HCT116 (cell line): ENCODE measurements at regions not wholly inside any gene's neighbourhood (a gene's known extent, or its start where the extent isn't known, plus 50 kb on each side); places are given as distances from the start of the nearest gene placed in this dataset.

Source experiments
- ATAC-seq: fragments of 200-7000 bp; cut with Tn5 transposase; 2 replicates; pipeline ENCODE4 v1.9.1; 2020; ENCODE audit warnings: mild to moderate bottlenecking, moderate library complexity
- BruUV-seq: library from RNA; stranded (reverse); fragments of 400-500 nt; replicated peaks from 2 replicates; lab custom pipeline; 2021; lab: Mats Ljungman, UMichigan
- CTCF ChIA-PET: fragments of 300-600 bp; sonication (Branson Sonifier 250); formaldehyde crosslinking; loops from one replicate; lab custom pipeline; 2021; ENCODE audit warnings: antibody characterized with exemption; lab: Charles Lee
- POLR2A ChIA-PET: fragments of 300-600, 350-600 bp; sonication (Branson Sonifier 250); formaldehyde crosslinking; loops from one replicate; lab custom pipeline; 2021; ENCODE audit warnings: antibody characterized with exemption; lab: Charles Lee
- RAD21 ChIA-PET, 2 experiments: fragments of 300-600 bp; sonication (Branson Sonifier 250); formaldehyde crosslinking; loops; one replicate each; lab custom pipeline; 2023; ENCODE audit warnings: low total read pairs in 2 of 2; ENCODE audit not compliant: uncharacterized antibody in 2 of 2, unreplicated experiment in 2 of 2, low non-redundant PET in 1 of 2; lab: Charles Lee
- DNase-seq: peaks from one replicate; pipeline ENCODE4 v3.0.0-alpha.2; 2010; ENCODE audit warnings: low read depth, low spot score
- H2AFZ ChIP-seq: fragments of 200-600 bp; shearing (Covaris generic), sonication (generic); 2 replicates; pipeline ENCODE4 v1.6.1; 2017; ENCODE audit warnings: low read depth, mixed run types, mixed read lengths, antibody characterized with exemption, low read length; ENCODE audit not compliant: poor library complexity, severe bottlenecking
- H3K27ac ChIP-seq: 2 replicates; pipeline ENCODE4 v1.5.1; 2012; ENCODE audit warnings: low read depth, low read length
- H3K27me3 ChIP-seq: fragments of 200-600 bp; sonication (generic); 2 replicates; pipeline ENCODE4 v1.6.1; 2016; ENCODE audit warnings: mixed run types, low read length, mixed read lengths; ENCODE audit not compliant: insufficient read depth
- H3K36me3 ChIP-seq, 2 experiments: fragments of 200-500 bp in 1 of 2; fragments of 200-600 bp in 1 of 2; sonication (Bioruptor generic) in 1 of 2; sonication (generic) in 1 of 2; 2 replicates each; pipeline versions ENCODE4 v1.5.1 to v1.6.1; 2014 to 2016; ENCODE audit warnings: low read length in 2 of 2, inconsistent platforms in 1 of 2, mixed read lengths in 1 of 2, mixed run types in 1 of 2; ENCODE audit not compliant: insufficient read depth in 2 of 2, control insufficient read depth in 1 of 2
- H3K4me1 ChIP-seq, 2 experiments: fragments of 200-600 bp in 1 of 2; sonication (generic) in 1 of 2; 2 replicates each; pipeline versions ENCODE4 v1.5.1 to v1.6.1; 2012 to 2017; ENCODE audit warnings: low read length in 2 of 2, inconsistent platforms in 1 of 2, mild to moderate bottlenecking in 1 of 2, mixed read lengths in 1 of 2, mixed run types in 1 of 2, moderate library complexity in 1 of 2; ENCODE audit not compliant: insufficient read depth in 2 of 2, control insufficient read depth in 1 of 2
- H3K4me2 ChIP-seq: fragments of 200-600 bp; sonication (generic); 2 replicates; pipeline ENCODE4 v1.6.1; 2017; ENCODE audit warnings: mixed run types, low read length, mixed read lengths
- H3K4me3 ChIP-seq, 2 experiments: fragments of 200-600 bp in 1 of 2; sonication (generic) in 1 of 2; replicated peaks in 1 of 2; 2 replicates each; pipeline ENCODE4 v1.5.1; 2011 to 2016; ENCODE audit warnings: low read length in 2 of 2, control low read depth in 1 of 2, low read depth in 1 of 2, mild to moderate bottlenecking in 1 of 2, mixed read lengths in 1 of 2, mixed run types in 1 of 2
- H3K79me2 ChIP-seq: fragments of 200-600 bp; sonication (generic); 2 replicates; pipeline ENCODE4 v1.6.1; 2017; ENCODE audit warnings: mild to moderate bottlenecking, mixed run types, low read length, moderate library complexity, mixed read lengths; ENCODE audit not compliant: insufficient read depth
- H3K9ac ChIP-seq: fragments of 200-600 bp; sonication (generic); 2 replicates; pipeline ENCODE4 v1.6.1; 2016; ENCODE audit warnings: low read length, mixed read lengths
- H3K9me2 ChIP-seq: fragments of 200-600 bp; sonication (generic), shearing (Covaris generic); 2 replicates; pipeline ENCODE4 v1.6.1; 2017; ENCODE audit warnings: mixed run types, mild to moderate bottlenecking, moderate library complexity; ENCODE audit not compliant: insufficient read depth
- H3K9me3 ChIP-seq, 2 experiments: fragments of 200-500 bp in 1 of 2; fragments of 200-600 bp in 1 of 2; sonication (Bioruptor generic) in 1 of 2; sonication (generic) in 1 of 2; 2 replicates each; pipeline ENCODE4 v1.6.1; 2014 to 2017; ENCODE audit warnings: low read length in 2 of 2, mixed read lengths in 2 of 2, inconsistent platforms in 1 of 2, low read depth in 1 of 2, mild to moderate bottlenecking in 1 of 2, mixed run types in 1 of 2, moderate library complexity in 1 of 2; ENCODE audit not compliant: control insufficient read depth in 1 of 2, insufficient read depth in 1 of 2
- H4K20me1 ChIP-seq: fragments of 200-600 bp; sonication (generic), shearing (Covaris generic); 2 replicates; pipeline ENCODE4 v1.6.1; 2017; ENCODE audit warnings: mixed run types, mild to moderate bottlenecking, moderate library complexity; ENCODE audit not compliant: insufficient read depth
- CBX3 ChIP-seq: IDR thresholded peaks from 2 replicates; pipeline ENCODE4 v1.6.1; 2012; ENCODE audit warnings: low read depth
- EGR1 ChIP-seq: IDR thresholded peaks from 2 replicates; pipeline ENCODE4 v1.6.1; 2012; ENCODE audit warnings: low read depth
- EZH2 ChIP-seq: fragments of 200-600 bp; sonication (generic); IDR thresholded peaks from 2 replicates; pipeline ENCODE4 v1.6.1; 2017; ENCODE audit warnings: antibody characterized with exemption, mixed run types
- EZH2phosphoT487 ChIP-seq: fragments of 200-600 bp; IDR thresholded peaks from 2 replicates; pipeline ENCODE4 v1.6.1; 2018; ENCODE audit warnings: antibody characterized with exemption, borderline replicate concordance
- FOSL1 ChIP-seq: IDR thresholded peaks from 2 replicates; pipeline ENCODE4 v1.6.1; 2012; ENCODE audit warnings: low read depth
- POLR2AphosphoS5 ChIP-seq: IDR thresholded peaks from 2 replicates; pipeline ENCODE4 v1.6.1; 2011; ENCODE audit warnings: mild to moderate bottlenecking, low read depth, low read length, moderate library complexity
- SP1 ChIP-seq: IDR thresholded peaks from 2 replicates; pipeline ENCODE4 v1.6.1; 2012; ENCODE audit warnings: low read depth
- SRF ChIP-seq: IDR thresholded peaks from 2 replicates; pipeline ENCODE4 v1.6.1; 2012; ENCODE audit warnings: low read depth
- TCF7L2 ChIP-seq: IDR thresholded peaks from 2 replicates; pipeline ENCODE4 v1.7.0; 2011; ENCODE audit warnings: borderline replicate concordance, inconsistent platforms; ENCODE audit not compliant: insufficient read depth, insufficient read length; ENCODE audit errors: extremely low read depth
- ZNF274 ChIP-seq: fragments of 200-500 bp; sonication (Bioruptor generic); IDR thresholded peaks from 2 replicates; pipeline ENCODE4 v1.6.1; 2014; ENCODE audit warnings: mild to moderate bottlenecking, low read depth, low read length, inconsistent platforms
- intact Hi-C: fragments of 100-400 bp; cut with micrococcal nuclease; formaldehyde crosslinking; loops from 2 replicates; pipeline ENCODE4 v1.10.0; 2022
- TF ChIP-seq, protein P1 (sequence below): IDR thresholded peaks from 2 replicates; pipeline ENCODE4 v1.6.1; 2012
- TF ChIP-seq, protein P2 (sequence below), 3 experiments: fragments of 200-600 bp in 1 of 3; sonication (generic) in 1 of 3; IDR thresholded peaks in 2 of 3; conservative IDR thresholded peaks in 1 of 3; 2 replicates each; pipeline ENCODE4 v1.5.1; 2012 to 2017; ENCODE audit warnings: low read depth in 2 of 3, low read length in 2 of 3, antibody characterized with exemption in 1 of 3, borderline replicate concordance in 1 of 3, control low read depth in 1 of 3, mild to moderate bottlenecking in 1 of 3, mixed read lengths in 1 of 3, mixed run types in 1 of 3, moderate library complexity in 1 of 3; ENCODE audit not compliant: insufficient read depth in 1 of 3
- TF ChIP-seq, protein P3 (sequence below): IDR thresholded peaks from 2 replicates; pipeline ENCODE4 v1.6.1; 2012; ENCODE audit warnings: low read depth

DNA sequence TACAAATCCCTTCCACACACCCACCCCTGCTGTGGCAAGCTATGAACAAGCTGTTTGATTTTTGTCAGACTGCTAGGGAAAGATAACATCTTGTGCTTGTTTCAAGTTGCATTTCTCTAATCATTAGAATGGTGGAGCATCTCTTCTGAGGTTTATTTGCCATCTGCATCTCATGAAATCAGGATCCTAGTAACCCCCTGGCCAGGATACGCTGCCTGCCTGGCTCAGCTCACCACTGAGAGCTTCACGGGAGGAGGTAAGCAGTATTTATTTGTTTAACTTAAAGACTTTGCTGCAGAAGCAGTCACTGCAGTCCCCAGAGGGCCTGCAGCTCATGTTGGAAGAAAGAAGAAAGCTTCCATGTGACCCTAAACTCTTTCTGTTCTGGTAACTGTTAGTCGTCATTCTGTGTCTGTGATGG, 83.3 kb upstream of the CXCL14 start:
- no peaks in the 10 kb centered on the region for H3K79me2 ChIP-seq
- no TSS peak for BruUV-seq
- H3K4me3 ChIP-seq: no peak overlapping the region
- H2AFZ ChIP-seq: no peak overlapping the region
- H3K36me3 ChIP-seq: no peaks in the 10 kb centered on the region
- H3K9me2 ChIP-seq: no peaks in the 10 kb centered on the region
- H3K9me3 ChIP-seq: no peaks in the 10 kb centered on the region; a peak in 1 of 4 replicates
- no peak overlapping the region for H3K27ac ChIP-seq
- no peak for TF ChIP-seq FOSL1
- TF ChIP-seq CBX3: no peak
- TF ChIP-seq, protein P1, sequence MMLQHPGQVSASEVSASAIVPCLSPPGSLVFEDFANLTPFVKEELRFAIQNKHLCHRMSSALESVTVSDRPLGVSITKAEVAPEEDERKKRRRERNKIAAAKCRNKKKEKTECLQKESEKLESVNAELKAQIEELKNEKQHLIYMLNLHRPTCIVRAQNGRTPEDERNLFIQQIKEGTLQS: no peak
- H3K27me3 ChIP-seq: peaks cover 21% of the 10 kb centered on the region; the same call in 1 of the 2 replicates
- ChIA-PET CTCF (no interaction called here), RAD21 (no interaction called here), POLR2A (no interaction called here)
- ATAC-seq (no peak), DNase-seq (no peak)
- H3K4me1 ChIP-seq: no peaks in the 10 kb centered on the region
- intact Hi-C loops: no loop called here
- no peak overlapping the region for H3K9ac ChIP-seq
- no peaks in the 10 kb centered on the region for H4K20me1 ChIP-seq
- no peak overlapping the region for H3K4me2 ChIP-seq

DNA sequence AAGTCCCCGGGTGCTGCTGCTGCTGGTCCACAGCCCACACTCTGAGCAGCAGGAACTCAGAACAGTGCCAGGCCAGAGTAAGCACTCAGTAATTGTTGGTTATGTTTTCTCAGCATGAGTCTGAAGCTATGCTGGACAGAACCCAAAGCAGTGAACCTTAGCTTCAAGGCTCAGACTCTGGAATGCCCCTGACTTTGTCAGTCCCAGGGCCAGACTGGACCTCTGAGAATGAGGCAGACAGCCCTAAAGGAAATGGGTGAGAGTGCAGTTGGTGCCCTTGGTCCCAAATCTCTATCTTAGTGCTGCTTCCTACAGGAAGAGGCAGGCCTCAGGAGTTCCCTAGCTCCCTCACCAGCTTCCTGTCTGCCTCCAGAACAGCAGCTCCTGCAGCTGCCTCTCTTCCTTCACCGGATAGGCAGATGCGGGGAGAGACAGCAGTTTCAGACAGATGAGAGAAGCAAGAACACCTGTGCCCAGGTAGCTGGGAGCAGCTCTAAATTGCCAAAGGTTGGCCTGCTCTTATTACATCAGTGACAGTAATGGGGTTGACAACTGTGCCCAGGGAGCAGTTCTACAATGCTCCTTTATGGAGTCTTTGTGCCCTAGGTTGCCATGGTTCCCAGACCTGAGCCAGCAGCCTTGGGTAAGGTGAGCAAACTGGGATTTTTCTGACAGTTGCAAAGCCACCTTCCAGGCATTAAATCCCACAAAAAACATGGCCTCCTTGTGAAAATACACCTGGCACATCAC, 82.2 kb upstream of the CXCL14 start:
- DNase-seq (no peak), ATAC-seq (no peak)
- Histone ChIP-seq H3K9me3 (no peaks in the 10 kb centered on the region; a peak in 1 of 4 replicates), H3K36me3 (no peaks in the 10 kb centered on the region), H3K27ac (no peak overlapping the region), H3K79me2 (no peaks in the 10 kb centered on the region), H3K9me2 (no peaks in the 10 kb centered on the region), H4K20me1 (no peaks in the 10 kb centered on the region), H3K4me3 (no peak overlapping the region), H3K4me2 (no peak overlapping the region), H2AFZ (no peak overlapping the region), H3K9ac (no peak overlapping the region), H3K4me1 (no peaks in the 10 kb centered on the region), H3K27me3 (peaks cover 21% of the 10 kb centered on the region; the same call in 1 of the 2 replicates)
- ChIA-PET POLR2A (no interaction called here), CTCF (interaction anchor here (1.0 kb wide), 1 partner anchor 100 kb away, joined by 3 read pairs; no protein-coding TSS in a partner anchor), RAD21 (no interaction called here)
- intact Hi-C loops: no loop called here
- no TSS peak for BruUV-seq
- TF ChIP-seq, protein P2, sequence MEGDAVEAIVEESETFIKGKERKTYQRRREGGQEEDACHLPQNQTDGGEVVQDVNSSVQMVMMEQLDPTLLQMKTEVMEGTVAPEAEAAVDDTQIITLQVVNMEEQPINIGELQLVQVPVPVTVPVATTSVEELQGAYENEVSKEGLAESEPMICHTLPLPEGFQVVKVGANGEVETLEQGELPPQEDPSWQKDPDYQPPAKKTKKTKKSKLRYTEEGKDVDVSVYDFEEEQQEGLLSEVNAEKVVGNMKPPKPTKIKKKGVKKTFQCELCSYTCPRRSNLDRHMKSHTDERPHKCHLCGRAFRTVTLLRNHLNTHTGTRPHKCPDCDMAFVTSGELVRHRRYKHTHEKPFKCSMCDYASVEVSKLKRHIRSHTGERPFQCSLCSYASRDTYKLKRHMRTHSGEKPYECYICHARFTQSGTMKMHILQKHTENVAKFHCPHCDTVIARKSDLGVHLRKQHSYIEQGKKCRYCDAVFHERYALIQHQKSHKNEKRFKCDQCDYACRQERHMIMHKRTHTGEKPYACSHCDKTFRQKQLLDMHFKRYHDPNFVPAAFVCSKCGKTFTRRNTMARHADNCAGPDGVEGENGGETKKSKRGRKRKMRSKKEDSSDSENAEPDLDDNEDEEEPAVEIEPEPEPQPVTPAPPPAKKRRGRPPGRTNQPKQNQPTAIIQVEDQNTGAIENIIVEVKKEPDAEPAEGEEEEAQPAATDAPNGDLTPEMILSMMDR (IDR thresholded peaks at IDR 0.05 in 2 of 3, conservative IDR thresholded peaks at IDR 0.05 in 1 of 3; ENCODE audit: borderline replicate concordance in 1 of 3, insufficient read depth in 1 of 3, low read depth in 2 of 3, low read length in 2 of 3): no peak
- TF ChIP-seq ZNF274 (no peak), CBX3 (no peak), SP1 (no peak), EZH2 (no peak), EZH2phosphoT487 (no peak), POLR2AphosphoS5 (no peak), EGR1 (no peak), TCF7L2 (no peak), SRF (no peak)
- TF ChIP-seq, protein P1: no peak
- TF ChIP-seq, protein P3, sequence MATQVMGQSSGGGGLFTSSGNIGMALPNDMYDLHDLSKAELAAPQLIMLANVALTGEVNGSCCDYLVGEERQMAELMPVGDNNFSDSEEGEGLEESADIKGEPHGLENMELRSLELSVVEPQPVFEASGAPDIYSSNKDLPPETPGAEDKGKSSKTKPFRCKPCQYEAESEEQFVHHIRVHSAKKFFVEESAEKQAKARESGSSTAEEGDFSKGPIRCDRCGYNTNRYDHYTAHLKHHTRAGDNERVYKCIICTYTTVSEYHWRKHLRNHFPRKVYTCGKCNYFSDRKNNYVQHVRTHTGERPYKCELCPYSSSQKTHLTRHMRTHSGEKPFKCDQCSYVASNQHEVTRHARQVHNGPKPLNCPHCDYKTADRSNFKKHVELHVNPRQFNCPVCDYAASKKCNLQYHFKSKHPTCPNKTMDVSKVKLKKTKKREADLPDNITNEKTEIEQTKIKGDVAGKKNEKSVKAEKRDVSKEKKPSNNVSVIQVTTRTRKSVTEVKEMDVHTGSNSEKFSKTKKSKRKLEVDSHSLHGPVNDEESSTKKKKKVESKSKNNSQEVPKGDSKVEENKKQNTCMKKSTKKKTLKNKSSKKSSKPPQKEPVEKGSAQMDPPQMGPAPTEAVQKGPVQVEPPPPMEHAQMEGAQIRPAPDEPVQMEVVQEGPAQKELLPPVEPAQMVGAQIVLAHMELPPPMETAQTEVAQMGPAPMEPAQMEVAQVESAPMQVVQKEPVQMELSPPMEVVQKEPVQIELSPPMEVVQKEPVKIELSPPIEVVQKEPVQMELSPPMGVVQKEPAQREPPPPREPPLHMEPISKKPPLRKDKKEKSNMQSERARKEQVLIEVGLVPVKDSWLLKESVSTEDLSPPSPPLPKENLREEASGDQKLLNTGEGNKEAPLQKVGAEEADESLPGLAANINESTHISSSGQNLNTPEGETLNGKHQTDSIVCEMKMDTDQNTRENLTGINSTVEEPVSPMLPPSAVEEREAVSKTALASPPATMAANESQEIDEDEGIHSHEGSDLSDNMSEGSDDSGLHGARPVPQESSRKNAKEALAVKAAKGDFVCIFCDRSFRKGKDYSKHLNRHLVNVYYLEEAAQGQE: no peak
